Tibial nerve (tissue), 4 donors: ENCODE measurements at regions not wholly inside any gene's neighbourhood (a gene's known extent, or its start where the extent isn't known, plus 50 kb on each side); places are given as distances from the start of the nearest gene placed in this dataset.
"Not testable (repeated sequence)": the region's sequence is repeated elsewhere in the genome, so short reads cannot be mapped to it uniquely, and the experiment has no call there.

Experiments
- DNase-seq, 2 donors: peaks; one replicate each; pipeline ENCODE4 v3.0.0-alpha.2; 2019; ENCODE audit warnings: low spot score in 2 of 2
- H3K27ac ChIP-seq, 4 donors: fragments of 200-600 bp; sonication (generic) in 3 of 4; one replicate each; pipeline ENCODE4 v1.5.1; 2017 to 2019; ENCODE audit warnings: mild to moderate bottlenecking in 1 of 4
- H3K27me3 ChIP-seq, 2 donors: fragments of 200-600 bp; sonication (generic) in 1 of 2; one replicate each; pipeline versions ENCODE4 v1.5.1 to v1.6.0; 2017 to 2019
- H3K36me3 ChIP-seq, 3 donors: fragments of 200-600 bp; sonication (generic); one replicate each; pipeline ENCODE4 v1.5.1; 2018 to 2019
- H3K4me1 ChIP-seq, 4 donors: fragments of 200-600 bp; sonication (generic) in 3 of 4; one replicate each; pipeline ENCODE4 v1.5.1; 2017 to 2019
- H3K4me3 ChIP-seq, 4 donors: fragments of 200-600 bp; sonication (generic) in 3 of 4; one replicate each; pipeline ENCODE4 v1.5.1; 2017 to 2019; ENCODE audit warnings: mild to moderate bottlenecking in 1 of 4, moderate library complexity in 1 of 4
- H3K9me3 ChIP-seq, 4 donors: fragments of 200-600 bp; sonication (generic) in 3 of 4; one replicate each; pipeline ENCODE4 v1.5.1; 2017 to 2019
- EP300 ChIP-seq, 2 donors: sonication (generic); formaldehyde crosslinking; IDR thresholded peaks; one replicate each; pipeline ENCODE4 v1.6.1; 2017; ENCODE audit warnings: antibody characterized with exemption in 2 of 2, mild to moderate bottlenecking in 1 of 2
- POLR2A ChIP-seq, 2 donors: fragments of 450-650 bp; IDR thresholded peaks; one replicate each; pipeline ENCODE4 v1.6.1; 2017; ENCODE audit warnings: antibody characterized with exemption in 2 of 2, mild to moderate bottlenecking in 2 of 2, moderate library complexity in 2 of 2
- WGBS, 2 donors: methylation state at CpG; one replicate each; pipeline ENCODE4 v1.1.5; 2018; 5-methylcytosine and 5-hydroxymethylcytosine counted together
- TF ChIP-seq, protein P1 (sequence below), 5 experiments: fragments of 200-600 bp in 3 of 5; fragments of 450-650 bp in 2 of 5; sonication (generic) in 3 of 5; IDR thresholded peaks; one replicate each; pipeline ENCODE4 v1.5.1; 2016 to 2019; ENCODE audit warnings: antibody characterized with exemption in 5 of 5, mild to moderate bottlenecking in 3 of 5, moderate library complexity in 2 of 5

DNA sequence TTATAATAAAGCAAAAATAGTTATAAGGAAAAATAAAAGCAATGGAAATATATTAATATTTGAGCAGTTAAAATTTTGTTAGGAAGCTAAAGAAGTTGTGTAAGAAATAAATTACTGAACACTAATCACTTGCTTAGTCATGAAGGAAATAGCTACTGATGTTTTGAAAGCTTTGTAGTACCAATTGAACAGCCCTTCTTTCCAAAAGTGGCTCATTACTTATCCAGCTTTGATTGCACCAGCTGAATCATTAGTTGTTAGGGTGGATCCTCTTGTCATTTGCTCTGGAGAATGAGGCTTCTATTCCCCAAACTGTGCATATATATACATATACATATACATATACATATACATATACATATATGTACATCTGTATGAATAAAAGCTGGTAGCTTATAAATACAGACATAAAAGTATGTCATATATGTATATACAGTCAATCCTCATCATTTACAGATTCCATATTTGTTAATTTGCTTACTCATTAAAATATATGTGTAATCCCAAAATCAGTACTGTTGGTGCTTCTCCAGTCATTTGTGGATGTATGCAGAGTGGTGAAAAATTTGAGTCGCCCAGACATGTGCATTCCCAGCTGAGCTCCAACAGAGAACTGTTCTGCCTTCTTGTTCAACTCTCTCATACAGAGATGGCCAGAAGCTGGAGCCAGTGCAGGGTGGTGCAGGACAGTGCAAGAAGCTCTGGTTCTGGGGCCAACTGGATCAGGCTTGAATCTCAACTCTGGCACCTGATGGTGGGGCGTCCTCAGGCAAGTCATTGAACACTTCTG is 214.1 kb downstream of the RPAP3 start:
- no peaks in the 10 kb centered on the region for H3K36me3 ChIP-seq
- whole genome bisulfite sequencing, 2 donors: 72 to 73% methylated on average over 2 of the region's 2 CpGs
- TF ChIP-seq, protein P1, sequence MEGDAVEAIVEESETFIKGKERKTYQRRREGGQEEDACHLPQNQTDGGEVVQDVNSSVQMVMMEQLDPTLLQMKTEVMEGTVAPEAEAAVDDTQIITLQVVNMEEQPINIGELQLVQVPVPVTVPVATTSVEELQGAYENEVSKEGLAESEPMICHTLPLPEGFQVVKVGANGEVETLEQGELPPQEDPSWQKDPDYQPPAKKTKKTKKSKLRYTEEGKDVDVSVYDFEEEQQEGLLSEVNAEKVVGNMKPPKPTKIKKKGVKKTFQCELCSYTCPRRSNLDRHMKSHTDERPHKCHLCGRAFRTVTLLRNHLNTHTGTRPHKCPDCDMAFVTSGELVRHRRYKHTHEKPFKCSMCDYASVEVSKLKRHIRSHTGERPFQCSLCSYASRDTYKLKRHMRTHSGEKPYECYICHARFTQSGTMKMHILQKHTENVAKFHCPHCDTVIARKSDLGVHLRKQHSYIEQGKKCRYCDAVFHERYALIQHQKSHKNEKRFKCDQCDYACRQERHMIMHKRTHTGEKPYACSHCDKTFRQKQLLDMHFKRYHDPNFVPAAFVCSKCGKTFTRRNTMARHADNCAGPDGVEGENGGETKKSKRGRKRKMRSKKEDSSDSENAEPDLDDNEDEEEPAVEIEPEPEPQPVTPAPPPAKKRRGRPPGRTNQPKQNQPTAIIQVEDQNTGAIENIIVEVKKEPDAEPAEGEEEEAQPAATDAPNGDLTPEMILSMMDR (IDR thresholded peaks at IDR 0.05): no peak
- no peak for TF ChIP-seq EP300 (IDR thresholded peaks at IDR 0.05)
- TF ChIP-seq POLR2A (IDR thresholded peaks at IDR 0.05): no peak
- H3K27me3 ChIP-seq: no peaks in the 10 kb centered on the region
- no peak overlapping the region for H3K27ac ChIP-seq
- H3K4me1 ChIP-seq: no peaks in the 10 kb centered on the region
- no peak overlapping the region for H3K4me3 ChIP-seq
- no peaks in the 10 kb centered on the region for H3K9me3 ChIP-seq
- DNase-seq: no peak

DNA sequence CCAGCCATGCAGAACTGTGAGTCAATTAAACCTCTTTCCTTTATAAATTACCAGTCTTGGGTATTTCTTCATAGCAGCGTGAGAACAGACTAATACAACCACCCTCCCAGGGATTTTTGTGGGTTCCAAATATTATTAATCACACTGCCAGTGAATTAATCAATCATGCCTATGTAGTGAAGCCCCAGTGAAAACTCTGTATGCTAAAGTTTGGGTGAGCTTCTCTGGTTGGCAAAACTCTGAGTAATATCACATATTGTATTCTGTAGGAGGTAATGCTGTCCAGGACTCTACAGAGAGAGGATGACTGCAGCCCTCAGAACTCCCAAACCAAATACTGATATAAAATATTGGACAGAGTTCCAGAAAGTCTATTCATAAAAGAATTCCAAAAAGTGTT is 216.9 kb downstream of the RPAP3 start:
- Histone ChIP-seq H3K4me1 (no peaks in the 10 kb centered on the region), H3K36me3 (no peaks in the 10 kb centered on the region), H3K27ac (no peak overlapping the region), H3K4me3 (no peak overlapping the region), H3K27me3 (no peaks in the 10 kb centered on the region), H3K9me3 (no peaks in the 10 kb centered on the region)
- TF ChIP-seq POLR2A (IDR thresholded peaks at IDR 0.05): no peak
- 73 to 86% methylated on average over 1 of the region's 1 CpG for WGBS, 2 donors
- DNase-seq: no peak

DNA sequence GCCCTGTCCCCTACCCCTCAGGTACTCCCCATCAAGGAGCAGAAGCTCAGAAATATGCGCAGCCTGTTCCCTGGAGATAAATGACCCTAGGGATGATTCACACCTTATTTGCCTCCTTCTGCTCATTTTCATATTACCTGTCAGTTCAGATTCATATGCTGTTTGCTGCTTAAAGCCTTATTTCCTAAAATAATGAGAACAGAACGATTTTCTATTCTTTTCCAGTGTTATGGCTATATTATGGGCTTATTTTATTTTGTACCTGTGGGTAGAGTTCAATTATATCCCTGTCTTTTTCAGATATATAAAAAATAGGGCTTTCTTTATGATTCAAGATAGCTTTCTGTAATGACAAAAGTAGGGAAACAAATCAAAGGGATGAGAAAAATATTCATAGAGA is 224.8 kb downstream of the RPAP3 start:
- peaks cover 0 to 11% (median 1%) of the 10 kb centered on the region in 4 donors for H3K9me3 ChIP-seq
- H3K27ac ChIP-seq: no peak overlapping the region
- no peaks in the 10 kb centered on the region for H3K4me1 ChIP-seq
- DNase-seq: no peak
- 59 to 73% methylated on average over 2 of the region's 2 CpGs for WGBS, 2 donors
- H3K36me3 ChIP-seq: no peaks in the 10 kb centered on the region
- TF ChIP-seq POLR2A (IDR thresholded peaks at IDR 0.05) (no peak), EP300 (IDR thresholded peaks at IDR 0.05) (no peak)
- TF ChIP-seq, protein P1 (IDR thresholded peaks at IDR 0.05): no peak
- H3K4me3 ChIP-seq: no peak overlapping the region
- no peaks in the 10 kb centered on the region for H3K27me3 ChIP-seq

DNA sequence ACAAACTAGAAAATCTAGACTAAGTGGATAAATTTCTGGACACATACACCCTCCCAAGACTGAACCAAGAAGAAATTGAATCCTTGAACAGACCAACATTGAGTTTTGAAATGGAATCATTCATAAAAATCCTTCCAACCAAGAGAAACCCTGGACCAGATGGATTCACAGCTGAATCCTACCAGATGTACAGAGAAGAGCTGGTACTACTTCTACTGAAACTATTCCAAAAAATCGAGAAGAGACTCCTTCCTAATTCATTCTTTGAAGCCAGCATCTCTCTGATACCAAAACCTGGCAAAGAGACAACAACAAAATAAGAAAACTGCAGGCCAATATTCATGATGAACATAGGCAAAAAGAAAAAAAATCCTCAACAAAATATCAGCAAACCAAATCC is 227.4 kb downstream of the RPAP3 start:
- peaks cover 0 to 31% (median 6%) of the 10 kb centered on the region in 4 donors for H3K9me3 ChIP-seq
- no peak overlapping the region for H3K4me3 ChIP-seq
- TF ChIP-seq, protein P1 (IDR thresholded peaks at IDR 0.05): no peak
- no peak for TF ChIP-seq POLR2A (IDR thresholded peaks at IDR 0.05)
- TF ChIP-seq EP300 (IDR thresholded peaks at IDR 0.05): no peak
- DNase-seq: no peak
- H3K27ac ChIP-seq: no peak overlapping the region
- no peaks in the 10 kb centered on the region for H3K4me1 ChIP-seq
- H3K27me3 ChIP-seq: no peaks in the 10 kb centered on the region
- no peaks in the 10 kb centered on the region for H3K36me3 ChIP-seq
- 39 to 51% methylated on average over 1 of the region's 1 CpG for WGBS, 2 donors

DNA sequence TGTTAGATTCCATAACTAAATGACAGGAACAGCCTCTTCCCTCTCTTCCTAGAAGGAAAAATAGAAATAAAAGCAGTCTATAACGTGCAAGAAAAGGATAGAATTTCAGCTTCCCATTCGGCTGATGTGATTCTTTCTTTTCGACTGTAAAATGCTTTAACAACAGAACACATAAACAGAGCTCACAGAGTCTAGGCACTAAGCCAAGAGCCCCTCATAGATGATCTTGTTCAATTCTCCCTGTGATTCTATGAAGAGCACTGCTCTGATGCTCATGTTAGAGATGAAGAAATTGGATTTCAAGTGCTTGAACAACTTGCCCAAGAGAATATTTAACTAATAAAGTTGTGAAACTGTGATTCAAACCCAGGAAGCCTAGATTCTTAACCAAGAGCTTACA is 232.7 kb downstream of the RPAP3 start:
- WGBS, 2 donors: 29 to 31% methylated on average over 3 of the region's 3 CpGs
- peaks cover 0 to 31% (median 6%) of the 10 kb centered on the region in 4 donors for H3K9me3 ChIP-seq
- no peak overlapping the region for H3K4me3 ChIP-seq
- no peak for DNase-seq
- no peaks in the 10 kb centered on the region for H3K36me3 ChIP-seq
- no peaks in the 10 kb centered on the region for H3K27me3 ChIP-seq
- H3K27ac ChIP-seq: no peak overlapping the region
- no peaks in the 10 kb centered on the region for H3K4me1 ChIP-seq
- TF ChIP-seq EP300 (IDR thresholded peaks at IDR 0.05): no peak
- TF ChIP-seq, protein P1 (IDR thresholded peaks at IDR 0.05): no peak
- TF ChIP-seq POLR2A (IDR thresholded peaks at IDR 0.05): no peak

DNA sequence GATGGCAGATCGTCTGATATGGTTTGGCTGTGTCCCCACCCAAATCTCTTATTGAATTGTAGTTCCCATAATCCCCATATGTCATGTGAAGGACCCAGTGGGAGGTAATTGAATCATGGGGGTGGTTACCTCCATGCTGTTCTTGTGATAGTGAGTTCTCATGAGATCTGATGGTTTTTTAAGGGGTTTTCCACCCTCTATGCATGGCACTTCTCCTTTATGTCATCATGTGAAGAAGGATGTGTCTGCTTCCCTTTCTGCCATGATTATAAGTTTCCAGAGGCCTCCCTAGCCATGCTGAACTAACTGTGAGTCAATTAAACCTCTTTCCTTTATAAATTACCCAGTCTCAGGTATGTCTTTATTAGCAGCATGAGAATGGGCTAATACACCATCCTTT is 235.5 kb downstream of the RPAP3 start:
- not testable (repeated sequence) for DNase-seq, H3K27me3 ChIP-seq, H3K36me3 ChIP-seq, H3K27ac ChIP-seq, H3K4me1 ChIP-seq, H3K4me3 ChIP-seq
- H3K9me3 ChIP-seq: peaks cover 0 to 14% (median 0%) of the 10 kb centered on the region in 4 donors
- whole genome bisulfite sequencing, 2 donors: 65 to 73% methylated on average over 1 of the region's 1 CpG

DNA sequence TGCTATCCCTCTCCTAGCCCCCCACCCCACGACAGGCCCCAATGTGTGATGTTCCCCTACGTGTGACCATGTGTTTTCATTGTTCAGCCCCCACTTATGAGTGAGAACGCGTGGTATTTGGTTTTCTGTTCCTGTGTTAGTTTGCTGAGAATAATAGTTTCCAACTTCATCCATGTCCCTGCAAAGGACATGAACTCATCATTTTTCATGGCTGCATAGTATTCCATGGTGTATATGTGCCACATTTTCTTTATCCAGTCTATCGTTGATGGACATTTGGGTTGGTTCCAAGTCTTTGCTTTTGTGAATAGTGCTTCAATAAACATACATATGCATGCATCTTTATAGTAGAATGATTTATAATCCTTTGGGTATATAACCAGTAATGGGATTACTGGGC is 241.9 kb downstream of the RPAP3 start:
- not testable (repeated sequence) for H3K4me3 ChIP-seq
- WGBS, 2 donors: 90 to 91% methylated on average over 5 of the region's 5 CpGs

More for the DNA sequence above, 241.9 kb downstream of the RPAP3 start:
- not testable (repeated sequence) for DNase-seq, H3K27me3 ChIP-seq, H3K4me1 ChIP-seq, H3K36me3 ChIP-seq, H3K9me3 ChIP-seq, H3K27ac ChIP-seq
